SK-N-SH treated with all-trans-retinoic acid at 6 μM for 48 hours (cell line): ENCODE measurements at regions not wholly inside any gene's neighbourhood (a gene's known extent, or its start where the extent isn't known, plus 50 kb on each side); places are given as distances from the start of the nearest gene placed in this dataset.

Experiments
- ATAC-seq: fragments of 200-7000 bp; cut with Tn5 transposase; 3 replicates; pipeline ENCODE4 v1.9.1; 2020; ENCODE audit warnings: mild to moderate bottlenecking, moderate library complexity
- ARNTL ChIP-seq: fragments of 450-650 bp; formaldehyde crosslinking; IDR thresholded peaks from 2 replicates; pipeline ENCODE4 v1.5.0; 2020; ENCODE audit warnings: low read depth, mild to moderate bottlenecking, moderate library complexity, borderline replicate concordance
- CSDC2 ChIP-seq: fragments of 250-450 bp; sonication (Bioruptor Pico); IDR thresholded peaks from 2 replicates; pipeline ENCODE4 v1.5.0; 2020; ENCODE audit warnings: mild to moderate bottlenecking, moderate library complexity
- ESRRG ChIP-seq: fragments of 250-450 bp; sonication (Bioruptor Pico); IDR thresholded peaks from 2 replicates; pipeline ENCODE4 v1.6.1; 2021; ENCODE audit warnings: mild to moderate bottlenecking
- GLIS3 ChIP-seq: fragments of 250-450 bp; sonication (Bioruptor Pico); IDR thresholded peaks from 2 replicates; pipeline ENCODE4 v1.5.0; 2020; ENCODE audit warnings: mild to moderate bottlenecking, moderate library complexity
- ISL1 ChIP-seq: fragments of 250-450 bp; sonication (Bioruptor Pico); IDR thresholded peaks from 2 replicates; pipeline ENCODE4 v2.1.2; 2022; ENCODE audit warnings: mild to moderate bottlenecking, moderate library complexity
- OSR1 ChIP-seq: fragments of 250-450 bp; sonication (Bioruptor Pico); IDR thresholded peaks from 2 replicates; pipeline ENCODE4 v1.8.0; 2022; ENCODE audit warnings: moderate library complexity, mild to moderate bottlenecking, inconsistent platforms
- PPARA ChIP-seq: fragments of 250-450 bp; sonication (Bioruptor Pico); IDR thresholded peaks from 2 replicates; pipeline ENCODE4 v1.5.0; 2020; ENCODE audit warnings: mild to moderate bottlenecking, borderline replicate concordance
- RARB ChIP-seq: fragments of 250-450 bp; sonication (Bioruptor Pico); IDR thresholded peaks from 2 replicates; pipeline ENCODE4 v1.8.0; 2021; ENCODE audit warnings: mild to moderate bottlenecking, moderate library complexity
- SNAI2 ChIP-seq: fragments of 250-450 bp; sonication (Bioruptor Pico); IDR thresholded peaks from 2 replicates; pipeline ENCODE4 v1.5.0; 2020; ENCODE audit warnings: mild to moderate bottlenecking, moderate library complexity
- TCF4 ChIP-seq: fragments of 250-450 bp; sonication (Bioruptor Pico); IDR thresholded peaks from 2 replicates; pipeline ENCODE4 v1.8.0; 2021; ENCODE audit warnings: mild to moderate bottlenecking, moderate library complexity, borderline replicate concordance
- TOX ChIP-seq: fragments of 250-450 bp; sonication (Bioruptor Pico); IDR thresholded peaks from 2 replicates; pipeline ENCODE4 v1.8.0; 2021; ENCODE audit warnings: mild to moderate bottlenecking, moderate library complexity, borderline replicate concordance
- ZC3H10 ChIP-seq: fragments of 250-450 bp; sonication (Bioruptor Pico); IDR thresholded peaks from 2 replicates; pipeline ENCODE4 v1.5.1; 2021; ENCODE audit warnings: mild to moderate bottlenecking, moderate library complexity
- ZFP3 ChIP-seq: fragments of 250-450 bp; sonication (Bioruptor Pico); IDR thresholded peaks from 2 replicates; pipeline ENCODE4 v1.5.0; 2020; ENCODE audit warnings: mild to moderate bottlenecking, moderate library complexity
- ZFP30 ChIP-seq: fragments of 450-650 bp; formaldehyde crosslinking; IDR thresholded peaks from 2 replicates; pipeline ENCODE4 v1.5.0; 2022; ENCODE audit warnings: mild to moderate bottlenecking, moderate library complexity
- ZNF565 ChIP-seq: fragments of 450-650 bp; formaldehyde crosslinking; conservative IDR thresholded peaks from 2 replicates; pipeline ENCODE4 v1.5.0; 2020; ENCODE audit warnings: low read depth, mild to moderate bottlenecking, moderate library complexity
- ZNF70 ChIP-seq: fragments of 450-650 bp; formaldehyde crosslinking; IDR thresholded peaks from 2 replicates; pipeline ENCODE4 v1.5.0; 2020; ENCODE audit warnings: mild to moderate bottlenecking, moderate library complexity
- ZNF8 ChIP-seq: fragments of 450-650 bp; formaldehyde crosslinking; IDR thresholded peaks from 2 replicates; pipeline ENCODE4 v1.5.0; 2020; ENCODE audit warnings: mild to moderate bottlenecking, moderate library complexity
- TF ChIP-seq, protein P1 (sequence below): fragments of 250-450 bp; sonication (Bioruptor Pico); IDR thresholded peaks from 2 replicates; pipeline ENCODE4 v1.5.1; 2021; ENCODE audit warnings: mild to moderate bottlenecking, moderate library complexity
- TF ChIP-seq, protein P2 (sequence below): fragments of 250-450 bp; sonication (Bioruptor Pico); IDR thresholded peaks from 2 replicates; pipeline ENCODE4 v1.8.0; 2021; ENCODE audit warnings: low read depth, mild to moderate bottlenecking, moderate library complexity, borderline replicate concordance
- TF ChIP-seq, protein P3 (sequence below): fragments of 250-450 bp; sonication (Bioruptor Pico); IDR thresholded peaks from 2 replicates; pipeline ENCODE4 v1.5.0; 2020; ENCODE audit warnings: mild to moderate bottlenecking, moderate library complexity
- TF ChIP-seq, protein P4 (sequence below): fragments of 250-450 bp; sonication (Bioruptor Pico); IDR thresholded peaks from 2 replicates; pipeline ENCODE4 v1.8.0; 2020; ENCODE audit warnings: mild to moderate bottlenecking, moderate library complexity, borderline replicate concordance
- TF ChIP-seq, protein P5 (sequence below): fragments of 250-450 bp; sonication (Bioruptor Pico); IDR thresholded peaks from 2 replicates; pipeline ENCODE4 v1.5.1; 2020; ENCODE audit warnings: low read depth, mild to moderate bottlenecking, moderate library complexity

DNA sequence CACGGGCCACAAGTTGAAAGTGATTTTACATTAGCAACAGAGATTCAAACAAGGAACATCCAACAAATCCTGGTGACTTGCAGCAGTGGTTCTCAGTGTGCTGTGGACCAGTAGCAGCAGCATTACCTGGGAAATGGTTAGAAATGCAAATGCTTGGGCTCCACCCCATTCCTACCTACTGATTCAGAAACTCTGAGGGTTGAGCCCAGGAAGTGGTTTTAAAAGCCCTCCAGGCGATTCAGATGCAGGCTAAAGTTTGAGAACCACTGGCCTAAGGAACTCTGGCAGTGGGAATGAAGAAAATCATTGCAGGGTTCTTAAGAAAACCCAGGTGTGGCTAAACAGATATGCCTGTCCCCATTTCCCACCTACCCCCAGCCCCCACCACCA is 398.8 kb downstream of the ENC1 start:
- no peak for TF ChIP-seq RARB
- TF ChIP-seq, protein P1, sequence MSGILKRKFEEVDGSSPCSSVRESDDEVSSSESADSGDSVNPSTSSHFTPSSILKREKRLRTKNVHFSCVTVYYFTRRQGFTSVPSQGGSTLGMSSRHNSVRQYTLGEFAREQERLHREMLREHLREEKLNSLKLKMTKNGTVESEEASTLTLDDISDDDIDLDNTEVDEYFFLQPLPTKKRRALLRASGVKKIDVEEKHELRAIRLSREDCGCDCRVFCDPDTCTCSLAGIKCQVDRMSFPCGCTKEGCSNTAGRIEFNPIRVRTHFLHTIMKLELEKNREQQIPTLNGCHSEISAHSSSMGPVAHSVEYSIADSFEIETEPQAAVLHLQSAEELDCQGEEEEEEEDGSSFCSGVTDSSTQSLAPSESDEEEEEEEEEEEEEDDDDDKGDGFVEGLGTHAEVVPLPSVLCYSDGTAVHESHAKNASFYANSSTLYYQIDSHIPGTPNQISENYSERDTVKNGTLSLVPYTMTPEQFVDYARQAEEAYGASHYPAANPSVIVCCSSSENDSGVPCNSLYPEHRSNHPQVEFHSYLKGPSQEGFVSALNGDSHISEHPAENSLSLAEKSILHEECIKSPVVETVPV (CRISPR knock-in tag): no peak
- no peak for TF ChIP-seq ZFP3 (CRISPR knock-in tag)
- no peak for TF ChIP-seq PPARA (CRISPR knock-in tag)
- TF ChIP-seq, protein P2, sequence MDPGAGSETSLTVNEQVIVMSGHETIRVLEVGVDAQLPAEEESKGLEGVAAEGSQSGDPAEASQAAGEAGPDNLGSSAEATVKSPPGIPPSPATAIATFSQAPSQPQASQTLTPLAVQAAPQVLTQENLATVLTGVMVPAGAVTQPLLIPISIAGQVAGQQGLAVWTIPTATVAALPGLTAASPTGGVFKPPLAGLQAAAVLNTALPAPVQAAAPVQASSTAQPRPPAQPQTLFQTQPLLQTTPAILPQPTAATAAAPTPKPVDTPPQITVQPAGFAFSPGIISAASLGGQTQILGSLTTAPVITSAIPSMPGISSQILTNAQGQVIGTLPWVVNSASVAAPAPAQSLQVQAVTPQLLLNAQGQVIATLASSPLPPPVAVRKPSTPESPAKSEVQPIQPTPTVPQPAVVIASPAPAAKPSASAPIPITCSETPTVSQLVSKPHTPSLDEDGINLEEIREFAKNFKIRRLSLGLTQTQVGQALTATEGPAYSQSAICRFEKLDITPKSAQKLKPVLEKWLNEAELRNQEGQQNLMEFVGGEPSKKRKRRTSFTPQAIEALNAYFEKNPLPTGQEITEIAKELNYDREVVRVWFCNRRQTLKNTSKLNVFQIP (CRISPR knock-in tag): no peak
- no peak for TF ChIP-seq CSDC2 (CRISPR knock-in tag)
- no peak for TF ChIP-seq ZNF565 (CRISPR knock-in tag)
- TF ChIP-seq, protein P3, sequence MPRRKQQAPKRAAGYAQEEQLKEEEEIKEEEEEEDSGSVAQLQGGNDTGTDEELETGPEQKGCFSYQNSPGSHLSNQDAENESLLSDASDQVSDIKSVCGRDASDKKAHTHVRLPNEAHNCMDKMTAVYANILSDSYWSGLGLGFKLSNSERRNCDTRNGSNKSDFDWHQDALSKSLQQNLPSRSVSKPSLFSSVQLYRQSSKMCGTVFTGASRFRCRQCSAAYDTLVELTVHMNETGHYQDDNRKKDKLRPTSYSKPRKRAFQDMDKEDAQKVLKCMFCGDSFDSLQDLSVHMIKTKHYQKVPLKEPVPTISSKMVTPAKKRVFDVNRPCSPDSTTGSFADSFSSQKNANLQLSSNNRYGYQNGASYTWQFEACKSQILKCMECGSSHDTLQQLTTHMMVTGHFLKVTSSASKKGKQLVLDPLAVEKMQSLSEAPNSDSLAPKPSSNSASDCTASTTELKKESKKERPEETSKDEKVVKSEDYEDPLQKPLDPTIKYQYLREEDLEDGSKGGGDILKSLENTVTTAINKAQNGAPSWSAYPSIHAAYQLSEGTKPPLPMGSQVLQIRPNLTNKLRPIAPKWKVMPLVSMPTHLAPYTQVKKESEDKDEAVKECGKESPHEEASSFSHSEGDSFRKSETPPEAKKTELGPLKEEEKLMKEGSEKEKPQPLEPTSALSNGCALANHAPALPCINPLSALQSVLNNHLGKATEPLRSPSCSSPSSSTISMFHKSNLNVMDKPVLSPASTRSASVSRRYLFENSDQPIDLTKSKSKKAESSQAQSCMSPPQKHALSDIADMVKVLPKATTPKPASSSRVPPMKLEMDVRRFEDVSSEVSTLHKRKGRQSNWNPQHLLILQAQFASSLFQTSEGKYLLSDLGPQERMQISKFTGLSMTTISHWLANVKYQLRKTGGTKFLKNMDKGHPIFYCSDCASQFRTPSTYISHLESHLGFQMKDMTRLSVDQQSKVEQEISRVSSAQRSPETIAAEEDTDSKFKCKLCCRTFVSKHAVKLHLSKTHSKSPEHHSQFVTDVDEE (CRISPR knock-in tag): no peak
- TF ChIP-seq ISL1 (CRISPR knock-in tag): no peak
- TF ChIP-seq ZNF70 (CRISPR knock-in tag): no peak
- no peak for TF ChIP-seq SNAI2 (CRISPR knock-in tag)
- TF ChIP-seq ESRRG (CRISPR knock-in tag): no peak
- TF ChIP-seq, protein P4, sequence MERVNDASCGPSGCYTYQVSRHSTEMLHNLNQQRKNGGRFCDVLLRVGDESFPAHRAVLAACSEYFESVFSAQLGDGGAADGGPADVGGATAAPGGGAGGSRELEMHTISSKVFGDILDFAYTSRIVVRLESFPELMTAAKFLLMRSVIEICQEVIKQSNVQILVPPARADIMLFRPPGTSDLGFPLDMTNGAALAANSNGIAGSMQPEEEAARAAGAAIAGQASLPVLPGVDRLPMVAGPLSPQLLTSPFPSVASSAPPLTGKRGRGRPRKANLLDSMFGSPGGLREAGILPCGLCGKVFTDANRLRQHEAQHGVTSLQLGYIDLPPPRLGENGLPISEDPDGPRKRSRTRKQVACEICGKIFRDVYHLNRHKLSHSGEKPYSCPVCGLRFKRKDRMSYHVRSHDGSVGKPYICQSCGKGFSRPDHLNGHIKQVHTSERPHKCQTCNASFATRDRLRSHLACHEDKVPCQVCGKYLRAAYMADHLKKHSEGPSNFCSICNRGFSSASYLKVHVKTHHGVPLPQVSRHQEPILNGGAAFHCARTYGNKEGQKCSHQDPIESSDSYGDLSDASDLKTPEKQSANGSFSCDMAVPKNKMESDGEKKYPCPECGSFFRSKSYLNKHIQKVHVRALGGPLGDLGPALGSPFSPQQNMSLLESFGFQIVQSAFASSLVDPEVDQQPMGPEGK (CRISPR knock-in tag): no peak
- no peak for TF ChIP-seq GLIS3 (CRISPR knock-in tag)
- TF ChIP-seq, protein P5, sequence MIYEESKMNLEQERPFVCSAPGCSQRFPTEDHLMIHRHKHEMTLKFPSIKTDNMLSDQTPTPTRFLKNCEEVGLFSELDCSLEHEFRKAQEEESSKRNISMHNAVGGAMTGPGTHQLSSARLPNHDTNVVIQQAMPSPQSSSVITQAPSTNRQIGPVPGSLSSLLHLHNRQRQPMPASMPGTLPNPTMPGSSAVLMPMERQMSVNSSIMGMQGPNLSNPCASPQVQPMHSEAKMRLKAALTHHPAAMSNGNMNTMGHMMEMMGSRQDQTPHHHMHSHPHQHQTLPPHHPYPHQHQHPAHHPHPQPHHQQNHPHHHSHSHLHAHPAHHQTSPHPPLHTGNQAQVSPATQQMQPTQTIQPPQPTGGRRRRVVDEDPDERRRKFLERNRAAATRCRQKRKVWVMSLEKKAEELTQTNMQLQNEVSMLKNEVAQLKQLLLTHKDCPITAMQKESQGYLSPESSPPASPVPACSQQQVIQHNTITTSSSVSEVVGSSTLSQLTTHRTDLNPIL: no peak
- no peak for TF ChIP-seq ZC3H10
- no peak for TF ChIP-seq TOX (CRISPR knock-in tag)
- TF ChIP-seq TCF4 (CRISPR knock-in tag): no peak
- TF ChIP-seq OSR1 (CRISPR knock-in tag): no peak
- no peak for ATAC-seq

DNA sequence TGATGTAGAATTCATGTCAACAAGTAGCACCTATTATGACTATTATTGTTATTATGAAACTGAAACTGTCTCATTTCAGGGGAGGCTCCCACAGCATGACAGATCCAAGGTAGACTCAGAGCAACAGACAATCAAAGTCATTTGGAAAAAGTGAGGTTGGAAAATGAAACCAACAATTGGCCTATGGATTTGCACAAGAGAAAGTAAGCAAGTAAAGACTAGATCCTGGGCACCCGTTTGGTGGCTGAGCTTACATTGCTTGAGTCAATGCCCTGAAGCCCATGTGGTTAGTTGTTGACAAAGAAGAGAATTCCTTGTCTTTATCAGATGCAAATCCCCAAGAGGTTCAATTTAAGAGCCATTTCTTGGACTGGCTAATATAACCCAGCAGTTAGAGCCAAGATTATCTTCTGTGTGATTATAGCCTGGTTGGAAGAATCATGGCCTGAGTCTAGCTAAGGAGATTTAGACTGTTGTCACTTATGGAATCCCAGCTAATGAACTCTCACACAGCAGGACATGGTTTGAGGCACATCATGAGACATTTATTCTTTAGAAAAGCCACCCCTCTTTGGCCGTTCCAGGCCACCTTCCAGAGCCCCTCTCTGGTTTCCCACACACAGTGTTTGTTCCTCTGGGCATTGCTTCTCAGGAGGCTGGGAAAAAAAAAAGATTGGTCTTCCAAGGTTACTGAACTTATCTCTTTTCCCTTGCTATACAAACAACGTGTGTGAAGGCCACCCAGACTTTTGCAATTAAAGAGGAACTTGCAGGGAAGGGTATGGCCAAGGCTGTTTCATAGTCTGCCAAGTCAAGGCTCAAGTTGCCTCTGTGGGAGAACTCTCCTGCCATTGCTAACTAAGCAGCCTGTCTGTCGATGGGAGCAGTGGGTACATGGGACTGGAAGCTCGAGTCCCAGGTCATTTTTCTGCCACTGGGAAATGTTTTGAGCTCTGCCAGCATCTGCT is 399.5 kb downstream of the ENC1 start:
- ATAC-seq: no peak
- TF ChIP-seq, protein P1 (CRISPR knock-in tag): no peak
- no peak for TF ChIP-seq ARNTL (CRISPR knock-in tag)
- TF ChIP-seq, protein P5: no peak
- TF ChIP-seq SNAI2 (CRISPR knock-in tag): no peak
- TF ChIP-seq GLIS3 (CRISPR knock-in tag): no peak
- TF ChIP-seq, protein P4 (CRISPR knock-in tag): no peak
- no peak for TF ChIP-seq ZFP3 (CRISPR knock-in tag)
- no peak for TF ChIP-seq RARB
- TF ChIP-seq ZNF8 (CRISPR knock-in tag): no peak
- TF ChIP-seq ZFP30 (CRISPR knock-in tag): no peak
- no peak for TF ChIP-seq ZNF565 (CRISPR knock-in tag)
- no peak for TF ChIP-seq OSR1 (CRISPR knock-in tag)
- TF ChIP-seq PPARA (CRISPR knock-in tag): no peak
- no peak for TF ChIP-seq ESRRG (CRISPR knock-in tag)
